GM11168 (cell line): ENCODE measurements at regions not wholly inside any gene's neighbourhood (a gene's known extent, or its start where the extent isn't known, plus 50 kb on each side); places are given as distances from the start of the nearest gene placed in this dataset.

Experiments
- in situ Hi-C: fragments of 300-500 bp; cut with MboI; formaldehyde crosslinking; loops from one replicate; pipeline ENCODE4 v1.12.0; 2022; ENCODE audit warnings: low sequenced_read_pairs; ENCODE audit not compliant: unreplicated experiment

GRCh38 chr6:165889636-165890403 is 226.8 kb upstream of the PDE10A start:
- in situ Hi-C loops = loop anchor here (25.0 kb wide), 1 partner anchor 497 kb away; the partner anchor contains the start of gene MPC1

GRCh38 chr6:165886169-165886568 is 223.1 kb upstream of the PDE10A start:
- in situ Hi-C loops = loop anchor here (25.0 kb wide), 1 partner anchor 501 kb away; the partner anchor contains the start of gene MPC1

- in situ Hi-C loops = loop anchor here (5.0 to 25.0 kb wide), 2 partner anchors 222 to 502 kb away; partner anchors contain the start of gene MPC1
These were observed 222.0 kb upstream of the PDE10A start for GRCh38 chr6:165884813-165885765.

GRCh38 chr6:165883851-165884640 is 221.0 kb upstream of the PDE10A start:
- in situ Hi-C loops = loop anchor here (5.0 to 25.0 kb wide), 2 partner anchors 223 to 503 kb away; partner anchors contain the start of gene MPC1

GRCh38 chr6:165881806-165882205 is 218.8 kb upstream of the PDE10A start:
- in situ Hi-C loops = loop anchor here (5.0 to 25.0 kb wide), 2 partner anchors 225 to 505 kb away; partner anchors contain the start of gene MPC1

GRCh38 chr6:165880686-165881085 is 217.6 kb upstream of the PDE10A start:
- in situ Hi-C loops = loop anchor here (5.0 to 25.0 kb wide), 2 partner anchors 227 to 507 kb away; partner anchors contain the start of gene MPC1

- in situ Hi-C loops = loop anchor here (25.0 kb wide), 1 partner anchor 510 kb away; the partner anchor contains the start of gene MPC1
These were observed 214.7 kb upstream of the PDE10A start for GRCh38 chr6:165877773-165878172.

- in situ Hi-C loops = loop anchor here (25.0 kb wide), 1 partner anchor 510 kb away; the partner anchor contains the start of gene MPC1
These were observed 214.2 kb upstream of the PDE10A start for GRCh38 chr6:165877192-165877591.

- in situ Hi-C loops = loop anchor here (25.0 kb wide), 1 partner anchor 511 kb away; the partner anchor contains the start of gene MPC1
These were observed 213.5 kb upstream of the PDE10A start for GRCh38 chr6:165876588-165876987.

GRCh38 chr6:165875946-165876345 is 212.9 kb upstream of the PDE10A start:
- in situ Hi-C loops = loop anchor here (25.0 kb wide), 1 partner anchor 511 kb away; the partner anchor contains the start of gene MPC1

- in situ Hi-C loops = no loop called here
These were observed 210.9 kb upstream of the PDE10A start for GRCh38 chr6:165873976-165874375.

- in situ Hi-C loops = no loop called here
These were observed 209.8 kb upstream of the PDE10A start for GRCh38 chr6:165872811-165873210.

- in situ Hi-C loops = no loop called here
These were observed 209.3 kb upstream of the PDE10A start for GRCh38 chr6:165872311-165872710.

GRCh38 chr6:165871571-165871970 is 208.5 kb upstream of the PDE10A start:
- in situ Hi-C loops = no loop called here

GRCh38 chr6:165869526-165869925 is 206.5 kb upstream of the PDE10A start:
- in situ Hi-C loops = no loop called here

- in situ Hi-C loops = no loop called here
These were observed 201.9 kb upstream of the PDE10A start for GRCh38 chr6:165864925-165865324.

GRCh38 chr6:165864218-165864617 is 201.2 kb upstream of the PDE10A start:
- in situ Hi-C loops = no loop called here

GRCh38 chr6:165863801-165864200 is 200.8 kb upstream of the PDE10A start:
- in situ Hi-C loops = no loop called here

- in situ Hi-C loops = no loop called here
These were observed 199.8 kb upstream of the PDE10A start for GRCh38 chr6:165862813-165863212.
